Anterior cingulate cortex (tissue), 58 donors: ENCODE measurements at regions not wholly inside any gene's neighbourhood (a gene's known extent, or its start where the extent isn't known, plus 50 kb on each side); places are given as distances from the start of the nearest gene placed in this dataset.
A peak's percentile ranks its signal among the peaks of the same experiment; 100 is the strongest.
"Not testable (repeated sequence)": the region's sequence is repeated elsewhere in the genome, so short reads cannot be mapped to it uniquely, and the experiment has no call there.

Experiments
- DNase-seq, 58 donors: peaks; one replicate each; lab custom pipeline; 2025; lab: John Stamatoyannopoulos, UW

- DNase-seq = no peak
Observed at GRCh38 chr7:56471811-56472210, 355.6 kb upstream of the NUPR2 start.

DNA sequence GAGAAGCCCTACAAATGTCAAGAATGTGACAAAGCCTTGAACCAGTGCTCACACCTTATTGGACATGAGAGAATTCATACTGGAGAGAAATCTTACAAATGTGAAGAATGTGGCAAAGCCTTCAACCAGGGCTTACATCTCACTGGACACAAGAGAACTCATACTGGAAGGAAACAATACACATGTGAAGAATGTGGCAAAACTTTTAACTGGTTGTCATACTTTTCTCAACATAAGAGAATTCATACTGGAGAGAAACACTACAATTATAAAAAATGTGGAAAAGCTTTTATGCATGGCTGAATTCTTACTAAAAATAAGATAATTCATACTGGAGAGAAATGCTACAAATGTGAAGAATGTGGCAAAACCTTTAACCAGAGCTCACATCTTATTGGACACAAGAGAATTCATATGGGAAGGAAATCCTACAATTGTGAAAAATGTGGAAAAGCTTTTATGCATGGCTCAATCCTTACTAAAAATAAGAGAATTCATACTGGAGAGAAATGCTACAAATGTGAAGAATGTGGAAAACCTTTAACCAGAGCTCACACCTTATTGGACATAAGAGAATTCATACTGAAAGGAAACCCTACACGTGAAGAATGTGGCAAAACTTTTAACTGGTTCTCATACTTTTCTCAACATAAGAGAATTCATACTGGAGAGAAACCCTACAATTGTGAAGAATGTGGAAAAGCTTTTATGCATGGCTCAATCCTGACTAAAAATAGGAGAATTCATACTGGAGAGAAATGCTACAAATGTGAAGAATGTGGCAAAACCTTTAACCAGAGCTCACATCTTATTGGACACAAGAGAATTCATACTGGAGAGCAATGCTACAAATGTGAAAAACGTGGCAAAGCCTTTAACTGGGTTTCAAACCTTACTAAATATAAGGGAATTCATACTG is 350.6 kb upstream of the NUPR2 start:
- not testable (repeated sequence) for DNase-seq

- no peak for DNase-seq
Observed at GRCh38 chr7:56449762-56450161, 333.5 kb upstream of the NUPR2 start.

DNA sequence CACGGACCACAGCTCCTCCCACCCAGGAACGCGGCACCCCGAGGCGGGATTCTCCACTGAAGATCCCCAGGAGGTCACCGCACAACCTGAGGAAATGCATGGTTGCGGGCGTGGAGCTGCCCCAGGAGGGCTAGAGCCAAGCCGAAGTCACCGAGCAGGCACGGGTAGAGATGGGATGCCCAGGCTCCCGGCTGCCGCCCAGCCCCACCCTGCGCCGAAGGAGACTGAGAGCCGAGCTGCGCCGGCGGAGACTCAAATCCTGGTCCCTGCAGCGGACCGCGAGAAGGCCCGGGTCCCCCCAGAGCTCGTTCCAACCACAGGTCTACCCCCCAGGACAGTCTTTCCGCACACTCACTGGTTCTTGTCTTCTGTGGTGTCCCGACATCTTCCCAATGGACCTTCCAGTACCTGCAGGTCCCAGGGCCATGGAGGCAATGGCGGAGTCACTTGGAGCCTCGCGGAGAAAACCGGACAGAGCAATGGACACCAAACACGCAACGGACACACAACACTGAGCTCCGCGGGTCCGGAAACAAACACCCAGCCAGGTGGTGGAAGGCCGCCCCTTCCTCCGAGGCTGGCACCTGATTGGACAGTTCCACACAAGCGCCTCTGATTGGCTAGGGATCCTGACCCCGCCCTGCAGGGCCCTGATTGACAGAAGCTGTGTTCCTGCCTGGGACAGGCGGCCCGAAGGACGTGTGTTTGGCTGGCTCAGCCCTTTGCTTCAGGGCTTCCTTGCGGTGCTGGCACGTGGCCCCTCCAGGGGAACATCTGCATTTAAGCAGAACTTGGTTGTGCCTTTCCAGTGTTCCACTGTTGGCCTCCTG is 331.9 kb upstream of the NUPR2 start:
- DNase-seq = peak in 9 of 58 donors; percentile 1 to 41 (median 17)

DNA sequence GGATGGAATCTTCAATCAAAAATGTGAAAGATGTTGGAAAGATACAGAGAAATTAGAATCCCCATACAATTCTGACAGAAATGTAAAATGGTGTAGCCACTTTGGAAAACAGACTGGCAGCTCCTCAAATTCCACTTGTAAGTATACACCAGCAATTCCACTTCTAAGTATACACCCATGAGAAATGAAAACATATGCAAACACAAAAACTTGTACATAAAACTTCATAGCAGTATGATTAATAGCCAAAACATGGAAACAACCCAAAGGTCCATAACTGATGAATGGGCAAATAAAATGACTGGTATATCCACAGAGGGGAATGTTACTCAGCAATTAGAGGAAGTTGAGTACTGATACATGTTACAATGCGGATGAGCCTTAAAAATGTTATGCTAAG is 304.3 kb upstream of the NUPR2 start:
- DNase-seq = not testable (repeated sequence)

- no peak for DNase-seq
Observed at GRCh38 chr7:56375173-56375572, 259.0 kb upstream of the NUPR2 start.

DNA sequence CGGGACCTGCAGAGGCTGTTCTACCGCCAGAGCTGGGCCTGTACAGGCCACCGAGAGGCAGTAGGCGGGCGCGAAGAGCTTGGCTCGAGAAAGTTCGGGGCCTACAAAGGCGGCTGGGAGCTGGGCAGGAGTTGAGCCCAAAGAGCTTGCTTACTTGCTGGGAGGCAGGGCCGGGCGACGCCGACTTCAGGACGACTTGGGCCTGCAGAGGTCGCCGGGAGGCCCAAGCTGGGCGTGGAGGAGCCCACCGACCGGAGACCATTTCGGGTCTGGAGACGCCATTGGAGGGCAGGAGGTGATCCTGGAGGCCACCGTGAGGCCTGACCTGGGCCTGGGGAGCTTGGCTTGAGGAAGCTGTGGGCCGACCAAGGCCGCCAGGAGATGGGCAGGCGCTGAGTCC is 258.4 kb upstream of the NUPR2 start:
- DNase-seq = not testable (repeated sequence)

DNA sequence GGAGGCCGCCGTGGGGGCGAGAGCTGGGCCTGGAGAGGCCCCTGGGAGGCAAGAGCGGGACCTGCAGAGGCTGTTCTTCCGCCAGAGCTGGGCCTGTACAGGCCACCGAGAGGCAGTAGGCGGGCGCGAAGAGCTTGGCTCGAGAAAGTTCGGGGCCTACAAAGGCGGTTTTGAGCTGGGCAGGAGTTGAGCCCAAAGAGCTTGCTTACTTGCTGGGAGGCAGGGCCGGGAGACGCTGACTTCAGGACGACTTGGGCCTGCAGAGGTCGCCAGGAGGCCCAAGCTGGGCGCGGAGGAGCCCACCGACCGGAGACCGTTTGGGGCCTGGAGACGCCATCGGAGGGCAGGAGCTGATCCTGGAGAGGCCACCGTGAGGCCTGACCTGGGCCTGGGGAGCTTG is 257.1 kb upstream of the NUPR2 start:
- DNase-seq = not testable (repeated sequence)

GRCh38 chr7:56371792-56372191 is 255.6 kb upstream of the NUPR2 start:
- DNase-seq = not testable (repeated sequence)

DNA sequence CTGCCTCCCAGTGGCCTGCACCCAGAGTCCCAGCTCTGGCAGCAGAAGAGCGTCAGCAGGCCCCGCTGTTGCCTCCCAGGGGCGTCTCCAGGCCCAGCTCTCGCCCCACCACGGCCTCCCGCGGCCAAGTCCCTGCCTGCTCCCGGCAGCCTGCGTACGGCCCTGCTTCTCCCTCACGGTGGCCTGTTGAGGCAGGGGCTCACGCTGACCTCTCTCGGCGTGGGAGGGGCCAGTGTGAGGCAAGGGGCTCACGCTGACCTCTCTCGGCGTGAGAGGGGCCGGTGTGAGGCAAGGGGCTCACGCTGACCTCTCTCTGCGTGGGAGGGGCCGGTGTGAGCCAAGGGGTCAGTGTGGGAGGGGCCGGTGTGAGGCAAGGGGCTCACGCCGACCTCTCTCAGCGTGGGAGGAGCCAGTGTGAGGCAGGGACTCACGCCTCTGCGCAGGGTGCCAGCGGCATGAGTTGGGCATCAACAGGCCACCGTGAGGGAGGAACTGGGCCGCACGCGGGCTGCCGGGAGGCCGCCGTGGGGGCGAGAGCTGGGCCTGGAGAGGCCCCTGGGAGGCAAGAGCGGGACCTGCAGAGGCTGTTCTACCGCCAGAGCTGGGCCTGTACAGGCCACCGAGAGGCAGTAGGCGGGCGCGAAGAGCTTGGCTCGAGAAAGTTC is 254.1 kb upstream of the NUPR2 start:
- DNase-seq = not testable (repeated sequence)

DNA sequence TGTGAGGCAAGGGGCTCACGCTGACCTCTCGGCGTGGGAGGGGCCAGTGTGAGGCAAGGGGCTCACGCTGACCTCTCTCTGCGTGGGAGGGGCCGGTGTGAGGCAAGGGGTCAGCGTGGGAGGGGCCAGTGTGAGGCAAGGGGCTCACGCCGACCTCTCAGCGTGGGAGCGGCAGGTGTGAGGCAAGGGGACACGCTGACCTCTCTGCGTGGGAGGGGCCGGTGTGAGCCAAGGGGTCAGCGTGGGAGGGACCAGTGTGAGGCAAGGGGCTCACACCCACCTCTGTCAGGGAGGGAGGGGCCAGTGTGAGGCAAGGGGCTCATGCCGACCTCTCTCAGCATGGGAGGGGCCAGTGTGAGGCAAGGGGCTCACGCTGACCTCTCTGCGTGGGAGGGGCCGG is 251.7 kb upstream of the NUPR2 start:
- not testable (repeated sequence) for DNase-seq

GRCh38 chr7:56367411-56367810 is 251.2 kb upstream of the NUPR2 start:
- DNase-seq = peak in 12 of 58 donors; percentile 2 to 21 (median 8)

- not testable (repeated sequence) for DNase-seq
Observed at GRCh38 chr7:56366701-56367100, 250.5 kb upstream of the NUPR2 start.

DNA sequence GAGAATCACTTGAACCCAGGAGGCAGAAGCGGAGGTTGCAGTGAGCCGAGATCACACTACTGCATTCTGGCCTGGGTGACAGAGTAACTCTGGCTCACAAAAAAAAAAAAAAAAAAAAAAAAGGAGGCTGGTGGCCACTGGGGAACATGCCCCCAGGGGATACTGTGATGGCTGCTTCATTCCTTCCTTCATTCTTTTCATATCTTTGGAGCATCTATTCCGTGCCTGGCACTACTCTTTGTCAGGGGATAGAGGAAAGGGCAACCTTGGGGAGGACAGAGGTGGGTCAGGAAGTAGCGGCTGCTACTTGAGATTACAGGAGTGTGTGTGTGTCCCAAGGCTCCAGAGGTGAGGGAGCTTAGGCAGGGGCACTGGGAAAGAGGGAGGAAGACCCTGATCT is 236.4 kb upstream of the NUPR2 start:
- not testable (repeated sequence) for DNase-seq

DNA sequence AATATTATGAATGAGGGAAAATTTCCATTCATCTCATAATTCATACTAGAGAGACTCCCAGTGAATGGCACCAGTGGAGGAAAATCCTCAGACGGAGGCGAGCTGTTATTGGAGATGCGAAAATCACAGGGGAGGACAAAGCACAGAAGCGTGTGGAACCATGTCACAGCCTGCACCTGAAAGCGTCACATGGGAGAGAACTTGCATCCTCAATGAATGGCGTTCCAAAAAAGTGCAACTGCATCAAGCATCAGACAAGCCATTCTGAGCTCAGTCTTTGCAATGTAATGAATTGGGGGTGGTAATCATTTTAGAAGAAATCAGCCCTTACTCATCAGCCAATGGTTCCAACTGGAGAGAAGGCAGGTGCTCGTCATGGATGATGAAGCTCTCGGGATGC is 235.0 kb upstream of the NUPR2 start:
- DNase-seq = peak in 1 of 58 donors; percentile 23

GRCh38 chr7:56348311-56348710 is 232.1 kb upstream of the NUPR2 start:
- not testable (repeated sequence) for DNase-seq

- not testable (repeated sequence) for DNase-seq
Observed at GRCh38 chr7:56328327-56328726, 212.1 kb upstream of the NUPR2 start.

DNA sequence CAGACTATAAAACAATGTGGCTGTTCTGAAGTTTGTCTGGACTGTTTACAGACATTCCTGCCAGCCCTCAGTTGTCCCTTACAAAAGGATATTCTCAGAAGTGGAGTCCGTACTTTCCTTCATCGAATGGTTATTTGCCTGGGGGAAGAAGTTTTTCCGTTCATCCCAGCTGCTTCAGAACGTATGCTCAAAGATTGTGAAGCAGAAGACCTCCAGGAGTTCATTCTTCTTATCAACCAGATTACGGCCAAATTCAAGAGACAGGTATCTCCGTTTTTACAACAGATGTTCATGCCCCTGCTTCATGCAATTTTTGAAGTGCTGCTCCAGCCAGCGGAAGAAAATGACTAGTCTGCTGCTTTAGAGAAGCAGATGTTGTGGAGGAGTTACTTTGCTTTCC is 174.3 kb upstream of the NUPR2 start:
- DNase-seq = no peak

GRCh38 chr7:56287429-56288138 is 171.4 kb upstream of the NUPR2 start:
- peak in 40 of 58 donors; percentile 3 to 55 (median 17) for DNase-seq

GRCh38 chr7:56256108-56256507 is 139.9 kb upstream of the NUPR2 start:
- DNase-seq = peak in 3 of 58 donors; percentile 4 to 6 (median 6)
